NCI-H1048 (cell line): ENCODE measurements at regions not wholly inside any gene's neighbourhood (a gene's known extent, or its start where the extent isn't known, plus 50 kb on each side); places are given as distances from the start of the nearest gene placed in this dataset.

Experiments used
- DNase-seq: peaks from one replicate; lab custom pipeline; 2025; lab: John Stamatoyannopoulos, UW

DNA sequence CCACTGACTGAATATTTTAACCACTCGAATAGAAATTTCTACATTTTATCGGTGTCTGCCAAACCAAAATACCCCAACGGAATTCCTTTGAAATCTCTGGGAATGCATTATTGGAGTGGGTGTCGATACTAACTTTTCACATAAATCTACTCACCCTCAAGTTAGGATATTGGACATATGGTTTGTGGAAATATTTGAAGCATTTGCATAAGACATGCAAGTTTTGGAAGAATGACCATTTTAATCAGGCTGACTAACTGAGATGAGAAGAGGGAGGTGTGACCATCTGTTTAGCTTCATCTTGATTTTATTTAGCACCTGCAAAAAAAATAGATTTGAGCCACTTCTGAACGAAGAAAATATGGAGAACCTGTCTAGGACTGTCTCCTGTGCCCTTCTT lies 61.2 kb downstream of the KLF6 start:
- no peak for DNase-seq

DNA sequence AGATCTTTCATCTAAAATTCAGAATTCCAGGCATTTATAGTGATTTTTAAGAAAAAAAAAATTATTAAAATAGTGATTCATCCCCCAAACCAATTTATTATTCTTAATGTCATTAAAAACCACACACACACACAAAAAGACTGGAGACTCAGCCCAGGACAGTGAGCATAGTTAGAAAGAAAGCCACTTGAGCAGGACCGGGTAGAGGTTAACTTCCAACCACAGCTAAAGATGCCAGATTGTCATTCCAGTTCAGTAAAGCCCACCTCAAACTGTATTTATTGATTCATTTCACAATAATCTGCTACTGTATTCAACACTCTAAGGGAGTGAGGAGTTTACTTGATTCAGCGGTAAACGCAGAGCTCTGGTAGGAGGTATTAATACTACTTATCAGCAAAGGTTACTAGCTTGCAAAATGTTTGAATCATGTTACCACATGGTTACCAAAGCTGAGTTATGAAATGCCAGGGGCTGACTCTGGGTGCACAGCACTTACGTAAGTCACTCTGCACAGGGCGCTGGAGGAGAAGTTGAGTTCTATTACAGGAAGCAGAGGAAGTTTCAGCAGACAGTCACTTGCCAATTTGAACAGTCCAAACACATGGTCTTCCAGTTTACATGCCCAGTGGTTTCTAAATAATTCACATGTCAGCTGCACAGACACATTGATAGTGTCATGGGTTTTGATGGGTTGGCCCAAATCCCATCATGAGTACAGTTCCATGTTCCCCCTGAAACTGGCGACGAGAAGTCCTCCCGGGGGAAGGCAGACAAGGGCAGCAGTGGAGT lies 64.6 kb downstream of the KLF6 start:
- no peak for DNase-seq

DNA sequence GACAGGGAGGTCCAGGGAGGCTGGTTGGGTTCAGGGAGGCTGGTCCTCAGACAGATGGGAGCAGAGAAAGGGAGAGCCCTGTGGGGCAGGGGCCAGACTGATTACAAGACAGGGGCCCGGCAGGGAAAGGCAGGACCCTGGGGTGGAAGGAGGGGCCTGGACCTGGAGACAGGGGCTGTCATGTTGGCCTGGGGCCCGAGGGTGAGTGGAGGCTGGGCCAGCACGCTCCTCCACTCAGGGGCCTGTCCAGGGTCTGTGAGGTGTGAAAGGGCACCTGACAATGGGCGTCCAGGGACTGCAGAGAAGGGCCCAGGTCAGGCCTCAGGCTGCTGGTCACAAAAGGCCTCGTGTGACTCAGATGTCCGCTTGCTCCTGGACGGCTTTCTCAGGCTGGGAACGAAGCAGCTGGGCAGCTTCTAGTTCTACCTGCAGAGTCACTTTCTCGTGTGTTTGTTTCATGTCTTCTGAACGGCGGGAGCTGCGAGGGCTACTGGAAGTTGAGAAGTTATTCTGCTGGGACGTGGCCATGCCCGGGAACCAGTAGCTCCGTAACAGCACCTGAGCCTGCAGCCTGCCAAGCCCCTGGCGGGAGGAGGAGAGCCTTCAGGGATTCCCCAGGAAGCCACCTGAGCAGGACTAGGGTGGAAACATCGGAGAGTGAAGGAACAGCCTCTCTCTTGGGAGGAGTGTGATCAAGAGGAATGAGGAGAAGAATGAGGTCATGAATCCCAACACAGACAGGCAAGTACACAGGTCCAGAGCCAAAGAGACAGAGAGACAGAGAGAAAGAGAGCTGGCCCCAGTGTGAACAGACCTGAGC lies 65.8 kb downstream of the KLF6 start:
- no peak for DNase-seq

DNA sequence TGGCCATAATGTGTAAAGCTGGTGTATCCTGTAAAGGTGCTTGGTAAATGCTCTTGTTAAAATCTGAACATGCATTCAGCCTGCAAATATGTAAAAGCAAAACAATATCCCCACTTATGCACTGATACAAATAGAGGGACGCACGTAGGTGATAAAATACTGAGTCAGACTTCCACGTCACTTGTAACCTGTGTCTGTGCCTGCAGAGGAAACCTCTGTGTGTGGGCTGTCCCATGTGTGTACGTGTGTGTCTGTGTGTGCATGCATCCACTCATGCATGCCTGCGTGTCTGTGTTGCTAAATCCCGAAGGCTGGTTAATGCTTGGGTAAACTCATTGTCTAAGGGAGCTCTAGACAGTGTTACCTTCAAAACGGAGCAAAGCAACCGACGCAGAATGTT lies 68.9 kb downstream of the KLF6 start:
- no peak for DNase-seq

DNA sequence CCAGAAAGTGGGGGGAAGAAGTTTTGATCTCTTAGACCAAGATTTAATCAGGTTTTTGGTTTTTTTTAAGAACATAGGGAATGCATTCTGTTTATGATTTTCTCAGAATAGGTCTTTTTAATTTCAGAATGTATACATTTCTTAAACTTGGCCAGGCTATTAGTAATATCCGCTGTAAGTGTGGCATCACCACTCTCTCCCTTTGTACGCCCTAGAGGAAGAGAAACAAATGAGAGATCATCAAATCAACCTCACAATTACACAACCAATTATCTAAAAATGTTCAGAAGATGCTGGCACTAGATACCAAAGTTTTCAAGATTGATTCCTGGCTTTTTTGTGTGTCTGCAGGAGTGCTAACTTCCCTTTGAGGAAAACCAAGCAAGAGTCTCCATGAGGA lies 70.0 kb downstream of the KLF6 start:
- no peak for DNase-seq

DNA sequence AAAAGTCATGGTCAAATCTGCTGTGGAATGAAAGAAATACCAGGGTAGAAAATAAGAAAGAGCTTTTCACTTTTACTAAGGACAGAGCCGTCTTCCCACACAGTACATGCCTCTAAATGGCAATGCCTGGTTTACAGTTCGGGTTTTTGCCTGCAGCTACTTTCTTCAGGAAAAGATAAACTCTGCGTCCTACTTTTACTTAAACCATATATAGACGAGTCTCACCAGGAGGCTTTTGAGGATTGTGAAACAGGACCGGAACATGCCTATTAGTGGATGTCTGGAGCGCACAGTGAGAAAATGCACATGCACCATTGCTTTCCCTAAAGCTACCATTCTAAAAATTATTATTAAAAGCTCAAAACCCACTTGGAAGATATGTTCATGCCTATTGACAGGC lies 70.5 kb downstream of the KLF6 start:
- DNase-seq: no peak

DNA sequence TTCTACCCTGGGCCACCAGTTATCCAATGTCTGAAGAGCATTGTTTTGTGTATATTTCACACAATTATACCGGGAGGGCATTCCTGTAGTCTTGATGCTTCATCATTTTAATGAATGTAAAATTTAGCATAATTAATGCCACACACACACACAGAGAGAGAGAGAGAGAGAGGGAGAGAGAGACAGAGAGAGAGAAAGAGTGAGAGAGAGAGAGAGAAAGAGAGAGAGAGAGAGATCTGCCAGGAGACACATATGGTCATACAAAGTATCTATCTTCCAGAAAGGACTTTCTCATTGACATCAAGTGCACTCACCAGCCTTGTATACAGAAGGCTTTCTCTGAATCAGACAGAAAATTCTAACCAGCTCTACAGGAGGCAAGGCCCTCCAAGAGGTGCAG lies 72.3 kb downstream of the KLF6 start:
- no peak for DNase-seq

DNA sequence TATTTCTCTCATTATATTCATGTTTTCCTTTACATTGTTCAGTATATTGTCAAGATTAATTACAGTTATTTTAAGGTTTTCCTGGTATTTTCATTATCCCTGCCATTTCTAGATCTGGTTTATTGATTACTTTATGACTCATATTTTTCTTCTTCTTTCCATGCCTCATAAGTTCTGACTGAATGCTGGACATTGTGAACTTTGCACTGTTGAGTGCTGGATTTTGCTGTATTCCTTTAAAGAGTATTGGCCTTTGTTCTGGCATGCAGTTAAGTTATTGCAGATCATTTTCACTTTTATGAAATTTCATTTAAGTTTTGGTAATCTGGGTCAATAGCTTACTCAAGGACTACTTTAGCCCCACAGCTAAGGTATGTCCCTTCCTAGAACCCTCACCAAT lies 73.1 kb downstream of the KLF6 start:
- no peak for DNase-seq

DNA sequence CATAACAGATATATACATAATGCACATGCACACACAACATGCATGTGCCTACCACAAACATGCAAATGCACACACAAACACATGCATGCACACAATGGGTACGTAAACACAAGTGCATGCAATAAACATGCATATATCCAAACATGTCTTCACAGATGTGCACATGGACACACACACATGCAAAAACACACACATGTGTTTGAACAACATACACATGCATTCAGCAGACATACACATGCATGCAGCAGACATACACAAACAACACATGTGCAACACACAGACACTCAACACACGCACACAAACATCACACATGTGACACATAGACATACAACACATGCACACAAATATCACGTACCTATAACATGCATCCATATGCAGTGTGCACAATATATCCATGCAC lies 74.2 kb downstream of the KLF6 start:
- no peak for DNase-seq

DNA sequence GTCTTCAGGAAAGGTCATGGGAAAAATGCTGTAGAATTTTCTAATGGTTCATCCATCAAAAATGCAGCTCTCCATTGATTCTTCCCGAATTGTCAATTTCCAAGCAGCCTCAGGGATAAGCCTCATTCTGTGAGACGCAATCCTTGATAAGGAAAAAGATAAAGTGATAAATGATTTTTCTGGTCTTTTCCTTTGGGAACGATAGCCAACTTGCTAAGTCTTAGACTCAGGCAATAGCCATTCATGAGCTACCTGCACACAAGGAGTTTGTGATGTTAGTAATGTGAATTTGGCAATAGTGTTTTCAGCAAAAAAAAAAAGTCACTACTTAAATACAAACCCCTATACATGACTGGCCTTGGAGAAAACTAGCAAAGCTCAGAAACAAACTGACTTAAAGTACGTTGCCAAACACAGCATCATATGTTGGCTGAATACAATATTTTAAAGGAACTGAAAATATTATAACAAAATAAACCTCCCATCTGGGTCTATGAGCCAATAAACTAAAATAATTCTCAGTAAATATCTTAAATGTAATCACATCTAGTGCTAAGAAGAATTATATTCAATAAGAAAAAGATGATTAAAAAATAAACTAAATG lies 75.5 kb downstream of the KLF6 start:
- no peak for DNase-seq

DNA sequence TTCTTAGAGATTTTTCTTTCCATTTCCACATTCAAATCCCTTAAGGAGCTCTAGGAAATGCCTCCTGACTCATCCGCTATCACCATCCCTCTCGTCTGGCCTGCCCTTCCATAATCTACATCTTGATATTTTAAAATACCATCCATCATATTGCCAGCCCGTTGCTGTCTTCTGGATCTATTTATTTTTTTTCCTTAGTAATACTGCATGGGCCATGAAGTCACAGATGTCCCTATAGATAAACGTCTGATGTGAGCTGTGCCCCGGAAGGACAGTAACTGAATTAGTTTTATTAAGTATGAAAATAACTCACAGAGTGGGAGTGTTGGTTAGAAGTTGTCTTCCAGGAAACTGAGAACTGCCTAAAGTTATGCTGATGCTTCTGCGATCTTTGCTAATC lies 76.2 kb downstream of the KLF6 start:
- no peak for DNase-seq

DNA sequence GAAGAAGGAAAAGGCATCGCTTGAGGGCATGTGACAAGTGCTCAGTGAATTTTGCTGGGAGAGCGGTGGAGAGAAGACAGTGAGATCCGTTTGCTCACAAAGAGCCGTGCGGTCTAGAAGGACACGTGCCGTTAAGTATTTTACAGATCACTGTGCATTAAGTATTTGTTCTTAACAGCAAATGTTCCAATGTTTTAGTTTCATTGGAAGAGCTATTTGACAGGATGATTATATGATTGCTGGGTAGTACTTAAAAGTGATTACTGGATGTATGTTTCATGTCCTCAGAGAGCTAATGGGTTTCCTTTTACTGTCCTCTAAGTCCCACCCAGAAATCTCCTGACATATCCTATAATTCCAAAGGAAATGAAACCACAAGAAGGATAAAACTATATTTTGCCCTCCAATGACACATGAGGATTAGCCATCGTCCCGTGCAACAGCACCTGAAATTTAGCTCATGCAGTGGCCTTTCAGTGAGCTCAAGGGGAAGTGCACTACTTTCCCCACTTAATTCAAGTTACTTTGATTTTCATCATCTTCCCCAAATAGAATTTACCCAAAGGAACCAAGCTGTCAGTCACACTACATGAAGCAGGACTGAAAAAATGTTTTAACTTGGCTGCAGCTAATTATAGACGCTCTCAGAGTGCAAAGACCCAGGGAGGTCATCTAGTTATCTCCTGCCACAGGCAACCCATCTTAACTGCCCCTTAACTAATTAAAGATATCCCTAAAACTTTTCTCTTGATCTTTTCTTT lies 80.3 kb downstream of the KLF6 start:
- no peak for DNase-seq

DNA sequence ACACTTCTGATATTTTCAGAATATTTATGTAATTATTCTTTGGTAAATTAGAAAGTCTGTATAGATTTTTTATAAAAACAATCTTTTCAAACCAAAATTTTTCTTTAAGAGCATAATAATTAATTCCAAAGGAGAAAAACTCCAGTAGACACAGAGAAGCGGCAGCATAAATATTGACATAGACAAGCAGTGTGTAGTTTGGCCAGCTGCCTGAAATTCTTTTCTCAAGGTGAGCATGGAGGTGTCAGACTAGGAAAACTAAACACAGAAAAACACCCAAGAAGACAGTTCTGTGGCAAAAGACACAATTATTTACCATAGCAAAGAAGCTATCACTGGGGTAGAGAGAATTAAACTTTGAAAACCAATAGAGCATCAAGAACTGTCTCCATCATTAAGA lies 82.4 kb downstream of the KLF6 start:
- no peak for DNase-seq

DNA sequence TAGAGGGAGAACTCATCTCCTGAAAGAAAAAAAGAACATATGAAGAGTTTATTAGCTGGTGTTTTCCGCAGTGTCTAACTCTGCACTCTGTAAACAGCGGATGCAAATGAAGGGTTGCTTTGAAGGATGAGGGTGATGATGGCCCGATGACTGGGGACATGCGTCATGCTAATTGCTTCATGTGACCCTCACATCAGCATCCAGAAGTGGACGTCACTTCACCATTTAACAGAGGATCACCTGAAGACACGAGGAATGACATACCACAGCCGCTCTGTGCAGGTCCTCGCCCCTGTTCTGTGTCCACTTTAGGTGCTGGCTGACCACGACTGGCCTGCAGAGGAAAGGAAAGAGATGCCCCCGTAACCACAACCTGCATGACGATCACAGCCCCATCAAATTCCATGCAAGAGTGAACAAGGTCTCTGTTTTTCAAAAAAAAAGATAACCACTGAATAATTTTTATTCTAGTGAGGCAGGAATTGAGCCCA lies 82.9 kb downstream of the KLF6 start:
- no peak for DNase-seq

DNA sequence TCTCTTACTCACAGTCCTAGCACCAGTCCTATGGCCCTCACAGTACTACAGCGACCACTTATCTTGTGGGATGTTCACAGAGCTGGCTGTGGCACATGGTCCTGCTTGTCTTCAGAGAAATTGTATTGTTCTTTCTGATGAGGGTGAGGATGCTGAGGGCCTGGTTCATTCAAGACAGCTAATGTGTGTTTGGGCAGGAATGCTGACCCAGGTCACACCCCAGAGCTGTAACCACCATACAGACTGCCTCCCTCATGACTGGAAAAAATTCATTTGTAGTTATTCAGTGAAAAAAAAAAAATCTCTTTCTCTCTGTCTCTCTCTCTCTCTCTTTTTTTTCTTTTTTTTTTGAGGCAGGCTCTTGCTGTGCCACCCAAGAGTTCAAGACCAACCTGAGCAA lies 83.5 kb downstream of the KLF6 start:
- no peak for DNase-seq

DNA sequence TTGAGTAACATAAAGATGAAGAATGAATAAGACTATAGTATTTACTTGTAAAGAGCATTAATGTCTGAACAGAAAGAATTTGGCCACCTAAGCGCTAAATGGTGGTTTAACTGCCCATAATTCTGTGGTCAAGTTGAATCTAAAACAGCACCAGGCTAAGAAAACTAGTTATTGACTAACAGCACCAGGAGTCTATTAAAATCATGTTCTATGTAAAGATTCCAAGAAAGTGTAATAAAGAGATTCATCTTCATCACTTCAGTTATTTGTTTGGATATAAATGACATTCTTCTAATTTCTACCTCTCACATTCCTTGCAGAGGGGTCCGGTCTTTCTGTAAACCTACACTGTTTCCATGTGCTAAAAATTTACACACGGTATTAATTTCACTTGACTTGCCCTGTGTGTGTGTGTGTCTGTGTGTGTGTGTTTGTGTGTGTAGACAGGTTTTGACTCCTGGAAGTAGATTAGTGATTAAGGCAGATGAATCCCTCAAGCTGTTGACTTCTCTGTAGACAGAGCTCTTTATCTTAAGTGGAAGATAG lies 84.4 kb downstream of the KLF6 start:
- no peak for DNase-seq

DNA sequence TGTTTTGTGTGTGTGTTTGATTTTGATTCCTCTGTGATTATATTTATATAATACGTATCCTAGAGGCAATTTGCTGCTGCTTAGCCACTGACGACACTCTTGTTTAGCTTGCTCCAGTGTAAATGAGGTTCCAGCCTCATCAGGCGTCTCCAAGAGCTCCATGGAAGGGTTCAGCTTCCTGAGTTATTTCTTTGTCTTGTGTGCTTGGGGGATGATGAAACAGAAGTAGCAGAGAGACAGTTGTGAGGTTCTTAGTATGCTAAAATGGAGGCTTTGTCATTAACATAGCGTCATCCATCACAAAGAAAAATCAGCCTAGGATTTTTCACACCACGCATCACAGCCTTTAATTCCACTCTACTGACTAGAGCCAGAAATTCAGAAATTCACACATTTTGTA lies 85.1 kb downstream of the KLF6 start:
- DNase-seq: no peak

DNA sequence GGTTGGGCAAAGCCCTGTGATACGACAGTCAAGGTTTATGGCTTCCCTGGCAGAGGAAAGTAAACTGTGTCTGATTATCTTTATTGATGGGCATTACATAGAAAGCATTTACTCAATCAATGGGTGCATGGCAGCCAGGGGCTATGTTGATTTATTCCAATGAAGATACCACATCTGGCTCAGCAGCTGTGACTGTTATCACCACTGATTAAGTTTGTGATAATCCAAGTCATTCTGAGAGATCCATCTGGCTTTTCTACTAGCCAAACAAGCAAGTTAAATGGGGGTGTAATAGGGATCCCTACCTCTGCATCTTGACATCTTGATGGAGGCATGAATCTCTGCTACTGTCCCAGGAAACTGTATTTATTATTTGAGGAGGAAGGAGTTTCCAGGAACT lies 86.7 kb downstream of the KLF6 start:
- DNase-seq: no peak

DNA sequence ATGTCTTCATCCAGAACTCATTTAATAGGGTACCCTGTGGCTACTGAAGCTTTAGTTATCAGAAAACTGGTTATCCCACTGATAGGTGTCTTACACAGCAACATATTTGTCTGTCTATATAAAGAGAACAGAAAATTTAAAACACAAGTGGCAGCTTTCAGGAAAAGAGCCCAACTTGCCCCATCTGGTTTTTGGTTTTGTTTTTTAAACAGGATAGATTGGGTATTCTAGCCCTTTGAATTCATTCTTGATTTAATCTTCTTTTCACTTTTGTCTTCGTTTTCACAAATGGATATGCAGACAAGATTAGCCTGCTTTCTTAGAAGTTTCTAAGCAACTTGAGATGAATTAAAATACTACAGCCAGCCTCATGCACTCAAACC lies 91.3 kb downstream of the KLF6 start:
- no peak for DNase-seq

DNA sequence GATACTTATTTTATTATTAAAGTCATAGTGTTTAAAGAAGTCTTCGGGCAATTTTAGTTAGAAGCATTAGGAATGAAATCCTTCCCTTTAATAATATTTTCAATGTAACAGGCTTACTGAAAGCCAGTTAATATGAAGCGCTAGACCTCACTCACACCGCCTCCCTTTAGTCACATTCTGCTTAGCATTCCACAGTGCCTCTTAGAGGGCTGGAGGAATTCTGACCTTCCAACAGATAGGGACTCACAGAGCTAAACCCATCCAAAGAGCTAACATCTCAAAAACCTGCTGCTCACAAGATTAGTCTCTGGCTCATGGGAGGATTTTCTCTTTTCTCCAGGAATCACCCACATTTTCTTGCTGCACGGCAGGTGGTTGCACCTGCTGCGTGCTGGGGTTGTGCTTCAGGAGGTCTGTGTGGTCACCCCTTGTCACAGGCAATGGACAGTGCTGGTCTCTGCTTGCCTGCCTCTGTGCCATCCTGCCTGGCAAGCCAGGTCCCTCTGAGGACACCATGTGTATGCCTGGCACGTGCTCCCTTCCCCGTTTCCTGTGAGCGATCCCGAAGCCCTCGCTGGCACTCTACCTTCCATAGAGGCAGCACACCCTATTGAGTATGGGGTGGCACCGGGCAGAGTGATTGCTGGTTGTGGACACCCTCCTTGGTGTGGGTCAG lies 91.8 kb downstream of the KLF6 start:
- DNase-seq: no peak

DNA sequence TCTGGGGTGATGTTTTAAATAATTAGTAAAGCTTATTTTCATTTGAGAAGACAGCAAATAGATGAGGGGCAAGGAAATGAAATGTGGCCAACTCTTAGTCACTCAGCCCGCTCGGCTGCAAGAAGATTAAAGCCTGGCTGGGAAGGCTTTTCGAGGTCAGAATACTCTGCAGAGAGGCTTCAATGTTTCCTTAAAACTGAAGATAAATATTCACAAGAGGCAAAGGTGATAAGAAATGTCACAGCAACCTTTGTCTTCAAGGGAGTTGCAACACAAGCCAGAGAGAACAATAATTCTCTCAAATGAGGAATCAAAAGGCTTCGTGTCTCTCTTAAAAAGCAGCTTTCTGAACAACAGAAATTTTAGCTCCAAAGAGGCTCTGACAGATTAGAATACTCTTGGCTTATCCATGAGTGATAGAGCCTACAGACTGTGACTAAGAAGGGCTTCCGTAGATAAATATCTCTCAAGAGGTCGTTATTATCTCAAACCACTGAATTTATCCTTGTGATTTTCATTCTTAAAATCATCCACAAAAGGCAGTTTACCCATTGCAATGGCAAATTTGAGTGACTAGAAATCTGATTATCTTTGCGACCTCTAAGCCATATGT lies 92.5 kb downstream of the KLF6 start:
- DNase-seq: no peak
